HG02763 (cell line): ENCODE measurements at regions not wholly inside any gene's neighbourhood (a gene's known extent, or its start where the extent isn't known, plus 50 kb on each side); places are given as distances from the start of the nearest gene placed in this dataset.

Source experiments
- ATAC-seq: cut with Tn5 transposase; IDR thresholded peaks from one replicate; pipeline ENCODE4 v1.9.1; 2021; ENCODE audit warnings: mild to moderate bottlenecking, moderate library complexity; ENCODE audit not compliant: unreplicated experiment

GRCh38 chr10:10617686-10618085 is 400.0 kb upstream of the CELF2 start:
- no peak for ATAC-seq

- no peak for ATAC-seq
Measured at GRCh38 chr10:10618139-10618538, 399.5 kb upstream of the CELF2 start.

GRCh38 chr10:10623958-10624566 is 393.6 kb upstream of the CELF2 start:
- no peak for ATAC-seq

DNA sequence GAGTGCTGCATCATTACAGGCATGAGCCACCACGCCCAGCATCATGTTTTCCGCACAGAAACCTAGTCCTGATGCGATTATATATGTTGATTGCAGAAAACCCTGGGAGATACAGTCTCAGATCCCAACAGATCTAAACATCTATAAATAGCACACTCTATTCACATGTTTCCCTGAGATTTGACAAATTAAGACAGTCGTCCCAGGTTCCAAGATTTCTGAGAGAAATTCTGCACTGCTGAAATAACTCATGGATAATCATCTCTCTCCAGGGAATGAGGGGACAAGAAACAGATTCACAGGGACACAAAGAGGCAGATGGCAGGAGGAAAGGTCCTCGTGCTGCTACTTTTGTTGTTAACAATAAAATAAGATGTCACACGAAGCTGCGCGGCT is 393.1 kb upstream of the CELF2 start:
- no peak for ATAC-seq

DNA sequence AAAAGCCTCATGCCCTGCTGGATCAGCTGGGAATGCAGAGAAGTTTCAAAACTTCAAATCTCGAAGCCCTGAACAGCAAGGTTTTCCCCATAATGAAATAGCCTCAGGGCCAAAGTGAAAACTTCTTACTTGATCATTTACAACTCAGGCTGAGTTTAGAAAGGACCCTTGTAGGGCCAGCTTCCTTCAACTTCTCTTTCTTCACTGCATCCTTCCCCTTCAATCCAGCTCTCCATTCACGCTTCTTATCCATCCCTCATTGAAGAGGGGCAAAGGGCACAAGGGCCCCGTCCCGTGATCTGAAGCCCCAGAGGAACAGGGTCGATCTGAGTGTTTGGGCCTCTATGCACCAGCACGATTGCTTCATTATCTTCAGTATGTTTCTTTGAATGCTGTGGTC is 392.2 kb upstream of the CELF2 start:
- no peak for ATAC-seq

DNA sequence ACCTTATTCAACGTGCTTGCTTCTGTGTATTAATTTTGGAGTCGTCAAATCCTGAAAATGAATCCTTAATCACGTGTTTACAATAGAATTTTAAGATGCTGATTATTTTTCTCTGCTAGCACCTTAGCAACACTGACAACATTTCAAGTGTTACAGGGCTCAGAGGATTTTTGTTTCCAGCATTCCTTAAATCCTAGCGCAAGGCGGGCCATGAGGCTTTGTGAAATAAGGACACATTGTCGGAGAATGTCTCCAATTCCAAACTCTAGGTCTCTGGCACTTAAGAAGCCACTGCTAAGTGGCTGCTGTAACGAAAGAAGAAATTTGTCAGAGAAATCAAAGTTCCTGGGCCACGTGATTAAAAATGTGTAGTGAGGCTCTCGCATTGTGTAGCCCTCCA is 390.9 kb upstream of the CELF2 start:
- no peak for ATAC-seq

- no peak for ATAC-seq
Measured at GRCh38 chr10:10627414-10627813, 390.3 kb upstream of the CELF2 start.

DNA sequence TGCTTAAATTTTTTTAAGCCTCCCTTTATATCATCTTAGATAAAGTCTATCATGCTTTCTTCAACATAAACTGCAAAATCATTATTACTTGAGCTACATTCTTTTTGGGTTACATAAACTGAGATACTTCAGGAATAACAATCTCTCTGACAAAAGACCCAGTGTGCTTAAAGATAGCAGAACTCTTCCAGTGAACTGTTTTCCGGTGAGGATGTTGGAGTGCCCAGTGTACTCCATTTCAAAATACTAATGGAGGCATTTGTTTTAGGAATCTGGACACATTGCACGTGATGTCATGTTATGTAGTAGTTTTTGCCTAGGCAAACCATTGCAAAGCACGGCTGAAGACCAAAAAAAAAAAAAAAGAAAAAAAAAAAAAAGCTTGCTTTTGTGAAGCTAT is 388.2 kb upstream of the CELF2 start:
- no peak for ATAC-seq

GRCh38 chr10:10630281-10630680 is 387.4 kb upstream of the CELF2 start:
- no peak for ATAC-seq

GRCh38 chr10:10630782-10631181 is 386.9 kb upstream of the CELF2 start:
- ATAC-seq = no peak

DNA sequence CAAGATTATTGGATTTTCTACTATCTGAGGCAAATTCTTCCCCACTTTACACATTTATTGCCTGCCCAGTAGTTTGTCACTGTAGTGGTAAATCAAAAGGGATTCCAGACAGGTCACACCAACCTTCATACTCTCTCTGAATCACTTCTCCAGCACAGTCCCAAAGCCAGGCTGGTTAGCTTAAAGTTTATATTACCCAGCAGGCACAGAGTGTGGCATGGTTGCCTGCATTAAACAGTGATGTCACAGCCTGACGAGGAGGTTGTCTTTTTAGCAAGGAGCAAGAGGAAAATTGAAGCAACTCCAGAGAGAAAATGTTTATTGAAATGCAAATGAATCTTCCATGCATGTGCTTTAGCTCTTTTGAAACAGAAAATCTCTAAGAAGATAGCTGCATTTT is 375.5 kb upstream of the CELF2 start:
- no peak for ATAC-seq

DNA sequence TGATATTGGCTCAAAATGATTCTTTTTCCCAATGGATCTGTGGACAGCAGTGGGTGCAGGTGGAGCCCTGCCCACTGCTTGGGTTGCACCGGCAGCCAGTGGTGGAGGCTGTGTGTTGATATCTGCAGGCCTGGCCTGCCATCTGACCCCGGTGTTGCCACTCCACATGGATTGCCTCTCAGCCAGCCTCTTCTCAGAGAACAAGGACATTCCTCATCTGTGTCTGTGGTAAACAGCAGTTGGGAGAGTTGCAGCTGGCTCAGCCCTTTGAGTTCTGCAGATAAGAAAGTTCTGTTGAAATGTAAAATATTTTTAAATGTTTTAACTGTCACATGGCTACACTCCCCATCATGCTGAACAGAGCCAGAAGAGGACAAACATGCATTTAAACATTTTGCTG is 374.9 kb upstream of the CELF2 start:
- ATAC-seq = no peak

DNA sequence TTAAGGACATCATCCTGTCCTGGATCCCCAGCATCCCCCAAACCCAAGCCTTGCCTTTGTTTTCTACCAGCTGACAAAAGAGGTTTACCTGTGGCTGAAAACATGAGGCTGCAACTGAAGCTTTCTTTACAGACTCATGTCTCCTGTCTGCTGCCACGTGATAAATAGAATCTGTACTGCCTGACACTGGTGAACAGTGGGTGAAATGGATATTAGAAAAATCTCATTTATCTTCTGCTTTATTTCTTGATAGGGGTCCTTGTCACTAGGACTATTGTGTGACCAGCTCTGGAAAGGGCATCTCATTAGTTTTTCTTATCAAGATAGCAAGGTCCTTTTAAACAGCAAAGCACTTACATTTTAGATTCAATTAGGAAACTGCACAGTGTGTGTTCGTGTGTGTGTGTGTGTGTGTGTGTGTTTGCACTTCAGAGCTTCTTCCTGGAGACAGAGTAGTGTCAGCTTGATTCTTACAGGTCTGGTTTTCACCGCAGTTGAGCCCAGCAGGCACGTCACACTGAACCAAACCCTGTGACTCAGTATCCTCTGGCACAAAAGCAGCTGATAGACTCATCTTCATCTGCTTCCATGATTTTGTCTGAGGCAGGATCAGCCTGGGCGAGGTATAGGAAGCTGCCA is 373.5 kb upstream of the CELF2 start:
- no peak for ATAC-seq

- ATAC-seq = no peak
Measured at GRCh38 chr10:10644676-10645385, 372.8 kb upstream of the CELF2 start.

DNA sequence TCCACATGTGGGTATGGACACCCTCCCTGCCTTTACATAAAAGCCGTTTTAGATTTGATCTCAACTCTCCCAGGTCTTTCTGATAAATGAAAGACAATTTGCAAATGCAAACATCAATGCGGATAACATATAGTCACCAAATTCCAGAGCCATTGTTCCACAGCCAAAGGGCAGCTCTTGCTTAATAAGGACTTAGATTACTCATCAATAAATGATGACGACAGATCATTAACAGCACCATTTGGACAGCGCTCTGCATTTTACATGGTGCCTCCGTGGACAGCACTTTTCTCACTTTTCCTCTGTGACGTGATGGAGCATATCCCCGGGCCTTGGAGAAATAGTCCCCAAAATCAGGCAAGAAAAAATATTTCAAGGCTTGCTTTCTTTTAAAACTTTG is 370.3 kb upstream of the CELF2 start:
- no peak for ATAC-seq

DNA sequence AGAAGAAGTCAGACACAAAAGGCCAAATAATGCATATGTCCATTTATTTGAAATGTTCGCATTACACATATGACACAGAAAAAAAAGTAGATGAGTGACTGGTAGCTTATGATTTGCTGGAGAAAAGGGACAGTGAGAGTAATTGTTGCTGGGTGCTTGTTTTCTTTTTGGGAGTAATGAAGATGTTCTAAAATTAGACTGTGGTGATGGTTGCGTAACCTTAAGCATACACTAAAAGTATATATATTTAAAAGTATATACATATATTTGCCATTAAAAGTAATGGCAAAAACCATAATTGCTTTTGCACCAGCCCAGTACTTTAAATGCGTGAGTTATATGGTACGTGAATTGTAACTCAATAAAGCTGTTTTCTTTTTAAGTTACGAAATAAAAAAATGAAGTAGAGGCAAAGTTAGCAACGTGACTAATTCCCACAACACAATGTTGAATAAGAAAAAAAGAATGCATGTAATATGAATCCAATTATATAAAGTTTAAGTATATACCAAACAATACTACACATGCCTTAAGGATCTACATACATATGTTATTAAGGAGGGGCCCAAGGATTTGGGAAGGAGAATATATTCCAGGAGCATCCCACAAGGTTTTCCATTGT is 360.4 kb upstream of the CELF2 start:
- ATAC-seq = no peak

- ATAC-seq = no peak
Measured at GRCh38 chr10:10658172-10658785, 359.4 kb upstream of the CELF2 start.

- ATAC-seq = no peak
Measured at GRCh38 chr10:10660054-10660453, 357.6 kb upstream of the CELF2 start.

GRCh38 chr10:10661176-10661575 is 356.5 kb upstream of the CELF2 start:
- no peak for ATAC-seq

- no peak for ATAC-seq
Measured at GRCh38 chr10:10662716-10663408, 354.8 kb upstream of the CELF2 start.

DNA sequence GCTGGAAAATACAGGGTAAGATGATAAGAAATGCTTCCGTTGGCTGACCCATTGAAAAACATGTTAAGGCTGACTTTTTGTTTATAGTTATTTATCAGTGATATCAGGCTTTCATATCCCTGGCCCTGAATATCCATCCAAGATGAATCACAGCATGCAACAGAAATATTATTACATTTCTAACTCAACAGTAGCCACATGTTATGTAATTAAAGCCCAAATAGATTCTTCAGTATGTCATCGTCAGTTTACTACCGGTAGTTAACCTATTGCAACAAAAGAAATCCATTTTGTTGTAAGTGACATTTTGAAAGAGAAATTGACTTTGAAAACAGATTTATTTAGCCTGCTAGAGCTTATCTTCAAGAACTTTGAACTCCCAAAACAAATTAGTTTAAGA is 354.1 kb upstream of the CELF2 start:
- ATAC-seq = no peak
